NT2/D1 (cell line): ENCODE measurements at regions not wholly inside any gene's neighbourhood (a gene's known extent, or its start where the extent isn't known, plus 50 kb on each side); places are given as distances from the start of the nearest gene placed in this dataset.

Source experiments
- SUZ12 ChIP-seq: IDR thresholded peaks from 2 replicates; pipeline ENCODE4 v1.6.1; 2011; ENCODE audit not compliant: insufficient read length, insufficient read depth; ENCODE audit errors: extremely low read depth
- YY1 ChIP-seq: IDR thresholded peaks from 2 replicates; pipeline ENCODE4 v1.6.1; 2011; ENCODE audit not compliant: insufficient read length, insufficient read depth
- ZNF274 ChIP-seq: IDR thresholded peaks from 2 replicates; pipeline ENCODE4 v1.6.1; 2011; ENCODE audit warnings: mild to moderate bottlenecking, low read depth, low read length

GRCh38 chr21:28325618-28326017 lies 667.1 kb downstream of the LTN1 start:
- TF ChIP-seq ZNF274 (no peak), SUZ12 (no peak), YY1 (no peak)
